ENCODE measurements at regions not wholly inside any gene's neighbourhood (a gene's known extent, or its start where the extent isn't known, plus 50 kb on each side); places are given as distances from the start of the nearest gene placed in this dataset.
"Not testable (repeated sequence)": the region's sequence is repeated elsewhere in the genome, so short reads cannot be mapped to it uniquely, and the experiment has no call there.

- TF ChIP-seq RFX5 (IDR thresholded peaks at IDR 0.05); CTCF (IDR thresholded peaks at IDR 0.05); HMGXB4 (CRISPR knock-in tag; IDR thresholded peaks at IDR 0.05; ENCODE audit: borderline replicate concordance); RAD21 (conservative IDR thresholded peaks at IDR 0.05 in 1 of 2, IDR thresholded peaks at IDR 0.05 in 1 of 2); CEBPB (IDR thresholded peaks at IDR 0.05); CHD2 (IDR thresholded peaks at IDR 0.05; ENCODE audit: low read length, partially characterized antibody); HES2 (IDR thresholded peaks at IDR 0.05); REST (IDR thresholded peaks at IDR 0.05); HEYL (CRISPR knock-in tag; IDR thresholded peaks at IDR 0.05); EHMT2 (IDR thresholded peaks at IDR 0.05; ENCODE audit: low read depth): not testable (repeated sequence)
Measured at GRCh38 chr14:106398931-106399331, 872.5 kb downstream of the TMEM121 start.
